ENCODE measurements at regions not wholly inside any gene's neighbourhood (a gene's known extent, or its start where the extent isn't known, plus 50 kb on each side); places are given as distances from the start of the nearest gene placed in this dataset.
"Not testable (repeated sequence)": the region's sequence is repeated elsewhere in the genome, so short reads cannot be mapped to it uniquely, and the experiment has no call there.

- DNase-seq, result no peak
- Mint-ChIP-seq H3K27me3 (ENCODE audit: low read depth in 2 of 2) (peaks cover 0 to 2% of the 10 kb centered on the region in 2 donors), H3K4me1 (no peaks in the 10 kb centered on the region), H3K27ac (no peak overlapping the region), H3K9me3 (peaks cover 0 to 3% of the 10 kb centered on the region in 2 donors), H3K4me3 (no peak overlapping the region), H3K36me3 (no peaks in the 10 kb centered on the region)
- no peak overlapping the region for H3K27ac ChIP-seq (ENCODE audit: low read length)
- no peak overlapping the region for H3K4me3 ChIP-seq (ENCODE audit: low read length)
- no CpG with 5 or more reads among the region's 2 CpGs for WGBS (ENCODE audit: insufficient coverage)
- H3K9me3 ChIP-seq (ENCODE audit: control insufficient read depth, insufficient read depth, low read length), result no peaks in the 10 kb centered on the region
- TF ChIP-seq, protein P1, sequence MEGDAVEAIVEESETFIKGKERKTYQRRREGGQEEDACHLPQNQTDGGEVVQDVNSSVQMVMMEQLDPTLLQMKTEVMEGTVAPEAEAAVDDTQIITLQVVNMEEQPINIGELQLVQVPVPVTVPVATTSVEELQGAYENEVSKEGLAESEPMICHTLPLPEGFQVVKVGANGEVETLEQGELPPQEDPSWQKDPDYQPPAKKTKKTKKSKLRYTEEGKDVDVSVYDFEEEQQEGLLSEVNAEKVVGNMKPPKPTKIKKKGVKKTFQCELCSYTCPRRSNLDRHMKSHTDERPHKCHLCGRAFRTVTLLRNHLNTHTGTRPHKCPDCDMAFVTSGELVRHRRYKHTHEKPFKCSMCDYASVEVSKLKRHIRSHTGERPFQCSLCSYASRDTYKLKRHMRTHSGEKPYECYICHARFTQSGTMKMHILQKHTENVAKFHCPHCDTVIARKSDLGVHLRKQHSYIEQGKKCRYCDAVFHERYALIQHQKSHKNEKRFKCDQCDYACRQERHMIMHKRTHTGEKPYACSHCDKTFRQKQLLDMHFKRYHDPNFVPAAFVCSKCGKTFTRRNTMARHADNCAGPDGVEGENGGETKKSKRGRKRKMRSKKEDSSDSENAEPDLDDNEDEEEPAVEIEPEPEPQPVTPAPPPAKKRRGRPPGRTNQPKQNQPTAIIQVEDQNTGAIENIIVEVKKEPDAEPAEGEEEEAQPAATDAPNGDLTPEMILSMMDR (IDR thresholded peaks at IDR 0.05), result no peak
- no peaks in the 10 kb centered on the region for H3K27me3 ChIP-seq (ENCODE audit: control insufficient read depth, insufficient read depth, low read length)
- intact Hi-C loops (cut with micrococcal nuclease), result no loop called here
- H3K36me3 ChIP-seq (ENCODE audit: control insufficient read depth, insufficient read depth, low read length), result no peaks in the 10 kb centered on the region
- ATAC-seq, result no peak
- H3K4me1 ChIP-seq (ENCODE audit: control insufficient read depth, insufficient read depth, low read length), result no peaks in the 10 kb centered on the region
These were observed 149.8 kb upstream of the TNFSF11 start for GRCh38 chr13:42424182-42424581.

DNA sequence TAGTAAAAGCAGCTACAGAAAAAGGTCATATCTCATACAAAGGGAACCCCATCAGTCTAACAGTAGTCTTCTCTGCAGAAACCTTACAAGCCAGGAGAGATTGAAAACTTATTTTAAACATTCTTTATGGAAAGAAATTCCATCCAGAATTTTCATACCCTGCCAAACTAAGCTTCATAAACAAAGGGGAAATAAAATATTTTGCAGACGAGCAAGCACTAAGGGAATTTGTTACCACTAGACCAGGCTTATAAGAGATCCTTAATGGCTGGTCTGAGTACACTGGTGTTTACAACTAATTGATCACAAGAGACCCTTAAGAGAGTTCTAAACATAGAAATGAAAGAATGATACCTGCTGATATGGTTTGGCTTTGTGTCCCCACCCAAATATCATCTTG is 128.6 kb upstream of the TNFSF11 start:
- Histone ChIP-seq H3K36me3 (ENCODE audit: control insufficient read depth, insufficient read depth, low read length) (no peaks in the 10 kb centered on the region), H3K27me3 (ENCODE audit: control insufficient read depth, insufficient read depth, low read length) (no peaks in the 10 kb centered on the region), H3K4me1 (ENCODE audit: control insufficient read depth, insufficient read depth, low read length) (no peaks in the 10 kb centered on the region), H3K4me3 (ENCODE audit: low read length) (no peak overlapping the region), H3K9me3 (ENCODE audit: control insufficient read depth, insufficient read depth, low read length) (peaks cover 12% of the 10 kb centered on the region), H3K27ac (ENCODE audit: low read length) (no peak overlapping the region)
- 100% methylated on average over 1 of the region's 1 CpG for WGBS (ENCODE audit: insufficient coverage)
- Mint-ChIP-seq H3K27ac (no peak overlapping the region), H3K4me3 (no peak overlapping the region), H3K27me3 (ENCODE audit: low read depth in 2 of 2) (no peaks in the 10 kb centered on the region), H3K4me1 (no peaks in the 10 kb centered on the region), H3K9me3 (peaks cover 11 to 17% of the 10 kb centered on the region in 2 donors), H3K36me3 (peaks cover 24% of the 10 kb centered on the region)
- TF ChIP-seq, protein P1 (IDR thresholded peaks at IDR 0.05), result no peak
- no peak for ATAC-seq
- intact Hi-C loops (cut with micrococcal nuclease), result no loop called here
- DNase-seq, result no peak

GRCh38 chr13:42446597-42446996 is 127.4 kb upstream of the TNFSF11 start:
- H3K36me3 ChIP-seq (ENCODE audit: control insufficient read depth, insufficient read depth, low read length); ATAC-seq; H3K27ac ChIP-seq (ENCODE audit: low read length); H3K27me3 Mint-ChIP-seq (ENCODE audit: low read depth in 2 of 2); H3K4me1 Mint-ChIP-seq; intact Hi-C loops (cut with micrococcal nuclease); DNase-seq; H3K4me3 ChIP-seq (ENCODE audit: low read length); H3K4me1 ChIP-seq (ENCODE audit: control insufficient read depth, insufficient read depth, low read length); H3K27me3 ChIP-seq (ENCODE audit: control insufficient read depth, insufficient read depth, low read length); H3K4me3 Mint-ChIP-seq; H3K27ac Mint-ChIP-seq: not testable (repeated sequence)
- WGBS (ENCODE audit: insufficient coverage), result 91% methylated on average over 5 of the region's 5 CpGs
- H3K36me3 Mint-ChIP-seq, result peaks cover 24% of the 10 kb centered on the region
- H3K9me3 Mint-ChIP-seq, result peaks cover 11 to 17% of the 10 kb centered on the region in 2 donors
- H3K9me3 ChIP-seq (ENCODE audit: control insufficient read depth, insufficient read depth, low read length), result peaks cover 12% of the 10 kb centered on the region

DNA sequence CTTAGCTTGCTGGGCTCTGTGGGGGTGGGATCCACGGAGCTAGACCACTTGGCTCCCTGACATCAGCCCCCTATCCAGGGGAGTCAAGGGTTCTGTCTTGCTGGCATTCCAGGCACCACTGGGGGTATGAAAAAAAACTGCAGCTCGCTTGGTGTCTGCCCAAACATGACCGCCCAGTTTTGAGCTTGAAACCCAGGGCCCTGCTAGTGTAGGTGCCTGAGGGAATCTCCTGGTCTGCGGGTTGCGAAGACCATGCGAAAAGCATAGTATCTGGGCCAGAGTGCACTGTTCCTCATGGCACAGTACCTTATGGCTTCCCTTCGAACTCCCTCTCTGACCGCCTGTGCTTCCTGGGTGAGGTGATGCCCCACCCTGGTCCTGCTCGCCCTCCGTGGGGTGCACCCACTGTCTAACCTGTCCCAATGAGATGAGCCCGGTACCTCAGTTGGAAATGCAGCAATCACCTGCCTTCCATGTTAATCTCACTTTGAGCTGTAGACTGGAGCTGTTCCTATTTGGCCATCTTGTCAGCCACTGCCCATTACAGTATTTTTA is 120.8 kb upstream of the TNFSF11 start:
- H3K4me1 ChIP-seq (ENCODE audit: control insufficient read depth, insufficient read depth, low read length), result no peaks in the 10 kb centered on the region
- TF ChIP-seq, protein P1 (IDR thresholded peaks at IDR 0.05), result no peak
- peaks cover 2% of the 10 kb centered on the region for H3K9me3 ChIP-seq (ENCODE audit: control insufficient read depth, insufficient read depth, low read length)
- H3K4me1 Mint-ChIP-seq, result no peaks in the 10 kb centered on the region
- DNase-seq (no peak), ATAC-seq (no peak)
- H3K4me3 Mint-ChIP-seq, result no peak overlapping the region
- no peaks in the 10 kb centered on the region for H3K36me3 Mint-ChIP-seq
- no peaks in the 10 kb centered on the region for H3K27me3 Mint-ChIP-seq (ENCODE audit: low read depth in 2 of 2)
- no peaks in the 10 kb centered on the region for H3K9me3 Mint-ChIP-seq
- H3K4me3 ChIP-seq (ENCODE audit: low read length), result no peak overlapping the region
- H3K36me3 ChIP-seq (ENCODE audit: control insufficient read depth, insufficient read depth, low read length), result no peaks in the 10 kb centered on the region
- 96% methylated on average over 11 of the region's 11 CpGs for WGBS (ENCODE audit: insufficient coverage)
- H3K27ac ChIP-seq (ENCODE audit: low read length), result no peak overlapping the region
- H3K27ac Mint-ChIP-seq, result no peak overlapping the region
- intact Hi-C loops (cut with micrococcal nuclease), result no loop called here
- no peaks in the 10 kb centered on the region for H3K27me3 ChIP-seq (ENCODE audit: control insufficient read depth, insufficient read depth, low read length)
